DOHH2 (cell line): ENCODE measurements at regions not wholly inside any gene's neighbourhood (a gene's known extent, or its start where the extent isn't known, plus 50 kb on each side); places are given as distances from the start of the nearest gene placed in this dataset.

ENCODE experiments used
- H3F3A ChIP-seq: fragments of 200-600 bp; sonication (generic), shearing (Covaris generic); 2 replicates; pipeline ENCODE4 v1.6.0; 2016; ENCODE audit warnings: antibody characterized with exemption, mild to moderate bottlenecking; ENCODE audit not compliant: control insufficient read depth, insufficient read depth
- H3K27ac ChIP-seq: fragments of 200-600 bp; sonication (generic); 2 replicates; pipeline ENCODE4 v1.5.1; 2014; ENCODE audit warnings: low read depth, mild to moderate bottlenecking, low read length, moderate library complexity
- H3K27me3 ChIP-seq: fragments of 200-600 bp; sonication (generic); 2 replicates; pipeline ENCODE4 v1.6.1; 2014; ENCODE audit warnings: mild to moderate bottlenecking, low read length, mixed read lengths; ENCODE audit not compliant: control insufficient read depth
- H3K36me3 ChIP-seq: fragments of 200-600 bp; sonication (generic); 2 replicates; pipeline ENCODE4 v1.6.1; 2014; ENCODE audit warnings: mild to moderate bottlenecking, low read length, moderate library complexity, mixed read lengths; ENCODE audit not compliant: control insufficient read depth
- H3K4me1 ChIP-seq: fragments of 200-600 bp; sonication (generic); 2 replicates; pipeline ENCODE4 v1.6.1; 2014; ENCODE audit warnings: mild to moderate bottlenecking, low read length, mixed read lengths; ENCODE audit not compliant: control insufficient read depth
- H3K4me2 ChIP-seq: fragments of 200-600 bp; sonication (generic); 2 replicates; pipeline ENCODE4 v1.6.0; 2014; ENCODE audit warnings: mild to moderate bottlenecking, low read length, moderate library complexity
- H3K4me3 ChIP-seq: fragments of 200-600 bp; sonication (generic); 2 replicates; pipeline ENCODE4 v1.5.1; 2014; ENCODE audit warnings: mild to moderate bottlenecking, low read length, mixed read lengths
- H3K79me2 ChIP-seq: fragments of 200-600 bp; sonication (generic); 2 replicates; pipeline ENCODE4 v1.6.1; 2014; ENCODE audit warnings: mild to moderate bottlenecking, low read length, mixed read lengths; ENCODE audit not compliant: control insufficient read depth
- H3K9me2 ChIP-seq: fragments of 200-600 bp; sonication (generic); replicated peaks from 2 replicates; pipeline ENCODE4 v1.6.1; 2014; ENCODE audit warnings: mild to moderate bottlenecking, low read length, mixed read lengths; ENCODE audit not compliant: control insufficient read depth
- H3K9me3 ChIP-seq: fragments of 200-600 bp; sonication (generic); 2 replicates; pipeline ENCODE4 v1.6.1; 2014; ENCODE audit warnings: antibody characterized with exemption, low read length, mixed read lengths; ENCODE audit not compliant: control insufficient read depth, insufficient read depth
- H4K20me1 ChIP-seq: fragments of 200-600 bp; sonication (generic); 2 replicates; pipeline ENCODE4 v1.6.0; 2014; ENCODE audit warnings: low read depth, mild to moderate bottlenecking, antibody characterized with exemption, low read length, moderate library complexity; ENCODE audit not compliant: control insufficient read depth, insufficient read depth
- EZH2phosphoT487 ChIP-seq: fragments of 200-600 bp; sonication (generic); IDR thresholded peaks from 2 replicates; pipeline ENCODE4 v1.6.1; 2017; ENCODE audit warnings: borderline replicate concordance, mild to moderate bottlenecking, antibody characterized with exemption, low read length, moderate library complexity, mixed read lengths
- TF ChIP-seq, protein P1 (sequence below): fragments of 200-600 bp; sonication (generic); IDR thresholded peaks from one replicate; pipeline ENCODE4 v1.5.1; 2014; ENCODE audit warnings: antibody characterized with exemption, mild to moderate bottlenecking, low read depth, low read length; ENCODE audit not compliant: poor library complexity, severe bottlenecking

DNA sequence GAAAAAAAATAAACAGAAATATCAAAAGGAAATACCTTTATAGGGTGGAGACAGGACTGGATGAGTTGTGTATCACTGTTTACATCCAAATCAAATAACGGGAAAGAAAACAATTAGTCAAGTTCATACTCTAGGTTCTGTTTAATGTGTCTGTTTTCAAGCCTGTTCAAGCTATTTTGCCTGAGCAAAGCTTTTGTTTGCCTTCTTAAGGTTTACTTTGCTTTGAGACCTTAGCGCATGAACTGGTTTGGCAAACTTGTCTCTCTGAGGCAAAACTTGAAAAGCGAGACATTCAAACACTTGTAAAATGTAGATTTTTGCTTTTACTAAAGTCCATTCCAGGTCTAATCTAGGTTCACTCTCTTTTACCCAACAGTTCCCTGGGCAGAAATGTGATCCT, 174.1 kb upstream of the RFX3 start:
- Histone ChIP-seq H4K20me1 (no peaks in the 10 kb centered on the region), H3F3A (no peaks in the 10 kb centered on the region), H3K4me1 (no peaks in the 10 kb centered on the region), H3K4me3 (no peak overlapping the region), H3K4me2 (no peak overlapping the region), H3K36me3 (no peaks in the 10 kb centered on the region), H3K79me2 (no peaks in the 10 kb centered on the region), H3K9me2 (no peaks in the 10 kb centered on the region), H3K27me3 (no peaks in the 10 kb centered on the region), H3K9me3 (no peaks in the 10 kb centered on the region), H3K27ac (no peak overlapping the region)
- TF ChIP-seq, protein P1, sequence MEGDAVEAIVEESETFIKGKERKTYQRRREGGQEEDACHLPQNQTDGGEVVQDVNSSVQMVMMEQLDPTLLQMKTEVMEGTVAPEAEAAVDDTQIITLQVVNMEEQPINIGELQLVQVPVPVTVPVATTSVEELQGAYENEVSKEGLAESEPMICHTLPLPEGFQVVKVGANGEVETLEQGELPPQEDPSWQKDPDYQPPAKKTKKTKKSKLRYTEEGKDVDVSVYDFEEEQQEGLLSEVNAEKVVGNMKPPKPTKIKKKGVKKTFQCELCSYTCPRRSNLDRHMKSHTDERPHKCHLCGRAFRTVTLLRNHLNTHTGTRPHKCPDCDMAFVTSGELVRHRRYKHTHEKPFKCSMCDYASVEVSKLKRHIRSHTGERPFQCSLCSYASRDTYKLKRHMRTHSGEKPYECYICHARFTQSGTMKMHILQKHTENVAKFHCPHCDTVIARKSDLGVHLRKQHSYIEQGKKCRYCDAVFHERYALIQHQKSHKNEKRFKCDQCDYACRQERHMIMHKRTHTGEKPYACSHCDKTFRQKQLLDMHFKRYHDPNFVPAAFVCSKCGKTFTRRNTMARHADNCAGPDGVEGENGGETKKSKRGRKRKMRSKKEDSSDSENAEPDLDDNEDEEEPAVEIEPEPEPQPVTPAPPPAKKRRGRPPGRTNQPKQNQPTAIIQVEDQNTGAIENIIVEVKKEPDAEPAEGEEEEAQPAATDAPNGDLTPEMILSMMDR = no peak
- TF ChIP-seq EZH2phosphoT487 = no peak

DNA sequence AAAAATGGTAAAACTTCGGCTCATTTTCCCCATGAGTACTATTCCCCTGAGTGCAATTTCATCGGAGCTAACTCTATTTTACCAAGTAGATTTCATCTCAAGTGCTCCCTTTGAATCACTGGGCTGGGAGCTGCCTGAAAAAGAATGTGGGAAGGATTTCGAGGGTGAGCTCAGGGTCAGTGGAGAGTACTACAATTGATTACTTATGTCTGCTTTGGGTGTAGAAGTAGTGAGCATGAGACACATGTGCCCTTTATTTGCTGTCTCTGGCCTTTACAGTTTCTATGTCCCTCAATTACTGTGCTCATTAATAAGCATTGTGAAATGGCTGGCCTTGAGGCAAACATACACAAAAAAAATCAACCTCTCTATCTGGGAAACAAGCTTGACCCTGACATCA, 172.7 kb upstream of the RFX3 start:
- Histone ChIP-seq H3K9me2 (no peaks in the 10 kb centered on the region), H3K27me3 (no peaks in the 10 kb centered on the region), H3K9me3 (no peaks in the 10 kb centered on the region), H3K27ac (no peak overlapping the region), H3K4me1 (no peaks in the 10 kb centered on the region), H3K4me3 (no peak overlapping the region), H3K79me2 (no peaks in the 10 kb centered on the region), H3K36me3 (no peaks in the 10 kb centered on the region), H3F3A (no peaks in the 10 kb centered on the region), H3K4me2 (no peak overlapping the region), H4K20me1 (no peaks in the 10 kb centered on the region)
- TF ChIP-seq, protein P1 = no peak
- no peak for TF ChIP-seq EZH2phosphoT487

DNA sequence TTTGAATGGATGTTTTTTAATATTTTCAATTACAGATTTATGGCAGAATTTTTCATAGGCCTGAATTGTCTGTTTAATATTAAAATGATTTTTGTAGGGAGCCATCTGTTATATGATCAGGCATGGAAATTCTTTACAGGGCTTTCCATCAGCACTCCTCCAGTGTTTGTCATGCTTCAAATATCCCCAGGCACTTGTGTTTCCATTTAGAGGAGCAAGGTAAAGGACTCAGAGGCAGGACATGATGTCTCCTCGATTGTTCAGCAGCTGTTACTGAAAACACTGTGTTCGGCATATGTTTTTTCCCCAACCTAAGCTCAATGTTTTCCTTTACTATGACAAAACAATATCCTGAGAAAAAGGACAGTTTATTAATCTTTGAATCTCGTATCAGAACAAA, 172.3 kb upstream of the RFX3 start:
- no peaks in the 10 kb centered on the region for H3F3A ChIP-seq
- H3K4me1 ChIP-seq = no peaks in the 10 kb centered on the region
- no peaks in the 10 kb centered on the region for H3K27me3 ChIP-seq
- no peak overlapping the region for H3K4me3 ChIP-seq
- TF ChIP-seq, protein P1 = no peak
- no peak for TF ChIP-seq EZH2phosphoT487
- no peaks in the 10 kb centered on the region for H4K20me1 ChIP-seq
- no peaks in the 10 kb centered on the region for H3K9me3 ChIP-seq
- H3K4me2 ChIP-seq = no peak overlapping the region
- no peaks in the 10 kb centered on the region for H3K36me3 ChIP-seq
- no peaks in the 10 kb centered on the region for H3K9me2 ChIP-seq
- H3K79me2 ChIP-seq = no peaks in the 10 kb centered on the region
- no peak overlapping the region for H3K27ac ChIP-seq

DNA sequence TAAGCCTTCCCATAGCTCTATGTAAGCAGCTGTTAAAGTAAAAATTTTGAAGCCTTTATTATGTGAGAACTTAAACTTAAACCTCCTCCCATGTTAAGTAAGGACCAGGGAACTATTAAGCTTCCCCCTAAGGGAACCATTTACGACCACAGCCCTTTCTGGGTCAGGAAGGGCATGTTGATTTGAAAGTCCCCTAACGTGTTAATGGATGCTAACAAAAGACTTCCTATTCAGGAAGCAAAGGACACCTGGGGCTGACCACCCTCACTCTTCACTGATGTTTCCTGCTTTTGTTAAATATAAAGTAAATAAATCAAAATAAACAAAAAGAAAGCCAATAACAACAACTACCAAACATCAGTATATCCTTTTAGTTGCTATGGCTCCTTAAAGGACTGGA, 170.6 kb upstream of the RFX3 start:
- Histone ChIP-seq H3F3A (no peaks in the 10 kb centered on the region), H3K4me3 (no peak overlapping the region), H3K9me2 (no peaks in the 10 kb centered on the region), H3K4me2 (no peak overlapping the region), H3K36me3 (no peaks in the 10 kb centered on the region), H4K20me1 (no peaks in the 10 kb centered on the region), H3K27ac (no peak overlapping the region), H3K79me2 (no peaks in the 10 kb centered on the region), H3K9me3 (no peaks in the 10 kb centered on the region), H3K27me3 (no peaks in the 10 kb centered on the region), H3K4me1 (no peaks in the 10 kb centered on the region)
- TF ChIP-seq, protein P1 = no peak
- TF ChIP-seq EZH2phosphoT487 = no peak
